GM18867 (cell line): ENCODE measurements at regions not wholly inside any gene's neighbourhood (a gene's known extent, or its start where the extent isn't known, plus 50 kb on each side); places are given as distances from the start of the nearest gene placed in this dataset.

Experiments
- ATAC-seq: cut with Tn5 transposase; IDR thresholded peaks from one replicate; pipeline ENCODE4 v1.9.1; 2021; ENCODE audit warnings: mild to moderate bottlenecking, moderate library complexity; ENCODE audit not compliant: unreplicated experiment

GRCh38 chr13:63129995-63130394 lies 1714.3 kb upstream of the PCDH20 start:
- no peak for ATAC-seq

- ATAC-seq = no peak
Measured at GRCh38 chr13:63128716-63129115, 1713.1 kb upstream of the PCDH20 start.

DNA sequence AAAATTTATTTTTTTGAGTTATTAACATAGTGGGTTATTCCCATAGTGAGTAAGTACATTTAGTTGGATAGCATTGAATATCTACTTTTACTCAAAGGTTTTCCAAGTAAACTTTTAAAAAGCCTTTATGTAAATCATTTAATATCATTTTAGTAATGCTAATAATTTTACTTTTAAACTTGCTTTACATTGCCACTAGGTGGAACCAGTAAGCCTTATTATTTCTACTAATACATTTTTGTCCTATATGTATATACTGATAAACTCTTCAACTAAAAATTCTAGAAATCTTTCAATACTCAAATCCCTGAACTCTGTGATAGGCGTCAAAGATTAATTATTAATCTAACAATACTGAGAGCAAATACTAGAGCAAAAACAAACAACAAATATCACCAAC lies 1709.2 kb upstream of the PCDH20 start:
- no peak for ATAC-seq

- ATAC-seq = no peak
Measured at GRCh38 chr13:63120883-63121282, 1705.2 kb upstream of the PCDH20 start.

GRCh38 chr13:63117710-63118109 lies 1702.1 kb upstream of the PCDH20 start:
- no peak for ATAC-seq

- ATAC-seq = no peak
Measured at GRCh38 chr13:63112799-63113395, 1697.2 kb upstream of the PCDH20 start.

DNA sequence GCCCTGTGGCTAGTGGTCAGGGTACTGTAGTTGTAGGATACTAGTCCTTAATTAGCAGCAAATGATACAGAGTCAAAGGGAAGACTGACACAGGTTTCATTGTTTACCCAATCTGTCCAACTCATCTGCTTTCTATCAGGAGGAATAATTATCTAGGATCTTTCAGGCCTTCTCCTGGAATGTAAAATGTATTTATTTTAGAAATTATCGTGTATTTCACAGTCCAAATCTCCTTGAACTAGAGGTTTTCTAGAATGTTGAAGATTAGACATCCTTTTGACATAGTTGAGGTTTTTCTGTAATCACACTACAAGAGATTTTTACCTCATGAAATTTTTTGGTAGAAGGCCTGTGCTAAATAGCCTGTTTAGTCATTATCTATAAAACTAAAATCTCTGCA lies 1694.8 kb upstream of the PCDH20 start:
- no peak for ATAC-seq

- no peak for ATAC-seq
Measured at GRCh38 chr13:63107179-63107943, 1691.7 kb upstream of the PCDH20 start.

- ATAC-seq = no peak
Measured at GRCh38 chr13:63094717-63095116, 1679.1 kb upstream of the PCDH20 start.

GRCh38 chr13:63093907-63094469 lies 1678.3 kb upstream of the PCDH20 start:
- ATAC-seq = no peak

- no peak for ATAC-seq
Measured at GRCh38 chr13:63092456-63092855, 1676.8 kb upstream of the PCDH20 start.

GRCh38 chr13:63090524-63090923 lies 1674.9 kb upstream of the PCDH20 start:
- no peak for ATAC-seq

DNA sequence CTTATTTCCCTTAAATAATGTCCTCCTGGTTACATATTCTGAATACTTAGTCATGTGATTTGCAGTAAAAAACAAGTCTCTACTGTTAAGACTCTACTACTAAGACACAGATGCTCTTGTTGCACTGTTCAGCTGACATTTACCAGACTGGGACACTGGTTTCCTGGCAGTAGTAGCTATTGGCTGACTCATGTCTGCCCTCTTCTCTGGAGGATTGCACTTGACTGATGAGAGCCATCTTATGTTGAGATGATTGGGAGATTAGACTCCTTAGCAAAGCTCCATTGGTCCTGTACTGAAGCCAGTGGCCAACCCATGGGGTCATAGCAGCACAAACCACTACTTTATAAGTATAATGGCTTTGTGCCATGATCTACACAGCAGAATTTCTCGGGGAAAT lies 1672.6 kb upstream of the PCDH20 start:
- ATAC-seq = no peak

- ATAC-seq = peak; percentile 90
Measured at GRCh38 chr13:63086286-63086685, 1670.6 kb upstream of the PCDH20 start.

GRCh38 chr13:63085851-63086250 lies 1670.2 kb upstream of the PCDH20 start:
- peak; percentile 44 for ATAC-seq

GRCh38 chr13:63081400-63082014 lies 1665.9 kb upstream of the PCDH20 start:
- no peak for ATAC-seq

DNA sequence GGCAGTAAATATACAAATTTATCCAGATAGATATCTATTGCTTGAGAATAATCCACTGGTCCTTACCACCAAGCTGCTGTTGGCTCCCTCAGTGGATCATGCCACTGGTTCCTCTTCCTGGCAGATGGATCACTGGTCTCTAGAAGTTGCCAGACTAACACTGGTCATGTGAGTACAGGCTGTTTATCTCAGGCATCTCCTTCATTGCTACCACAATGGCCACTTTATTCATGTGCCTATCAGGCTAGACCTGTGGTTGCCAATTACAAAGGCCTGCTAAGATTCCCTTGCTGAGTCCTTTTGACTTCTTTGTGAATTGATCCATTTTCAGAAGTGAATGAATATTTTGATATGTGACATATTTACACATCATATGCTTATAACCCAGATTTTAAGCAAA lies 1659.5 kb upstream of the PCDH20 start:
- ATAC-seq = no peak

- no peak for ATAC-seq
Measured at GRCh38 chr13:63050287-63050686, 1634.6 kb upstream of the PCDH20 start.

GRCh38 chr13:63048653-63049052 lies 1633.0 kb upstream of the PCDH20 start:
- ATAC-seq = no peak

GRCh38 chr13:63044589-63045313 lies 1629.1 kb upstream of the PCDH20 start:
- ATAC-seq = no peak

DNA sequence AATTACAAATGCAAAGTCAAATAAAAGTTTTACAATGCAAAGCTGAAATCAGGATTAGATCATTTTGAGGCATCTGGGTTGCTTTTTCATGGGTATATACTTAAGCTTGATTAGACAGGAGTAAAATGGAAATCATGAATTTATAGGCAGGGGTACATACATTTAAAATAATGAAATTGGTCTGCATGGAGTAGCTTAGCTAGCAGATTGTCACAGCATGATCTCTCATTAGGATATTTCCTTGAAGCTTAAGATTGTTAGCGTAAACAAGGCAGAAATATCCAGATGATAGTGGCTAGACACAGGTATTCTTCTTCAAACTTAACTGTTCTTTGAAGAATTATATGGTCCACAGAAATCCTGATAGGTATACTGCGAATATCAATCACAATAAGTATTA lies 1627.0 kb upstream of the PCDH20 start:
- ATAC-seq = no peak
